ENCODE measurements at regions not wholly inside any gene's neighbourhood (a gene's known extent, or its start where the extent isn't known, plus 50 kb on each side); places are given as distances from the start of the nearest gene placed in this dataset.

DNA sequence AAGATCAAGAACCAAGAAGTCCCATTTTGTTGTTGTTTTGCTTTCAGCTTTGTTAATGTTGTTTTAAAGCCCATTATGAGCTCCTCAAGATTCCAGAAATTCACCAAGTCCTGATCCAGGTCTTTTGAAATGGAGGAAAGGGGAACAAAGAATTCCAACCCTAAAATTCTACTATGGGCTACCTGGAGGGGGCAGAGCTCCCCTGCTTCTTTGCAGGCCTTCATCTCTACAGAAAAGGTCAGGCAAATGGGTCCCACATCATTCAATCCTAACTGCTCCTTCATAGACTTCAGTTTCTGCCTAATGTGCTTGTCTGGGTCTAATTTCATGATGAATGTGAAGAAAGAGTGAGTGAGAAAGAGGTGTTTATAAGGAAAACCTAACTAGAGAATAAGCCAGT is 375.5 kb downstream of the TOX3 start:
- H3K4me3 ChIP-seq (ENCODE audit: low read length) = no peak overlapping the region
- TF ChIP-seq, protein P1, sequence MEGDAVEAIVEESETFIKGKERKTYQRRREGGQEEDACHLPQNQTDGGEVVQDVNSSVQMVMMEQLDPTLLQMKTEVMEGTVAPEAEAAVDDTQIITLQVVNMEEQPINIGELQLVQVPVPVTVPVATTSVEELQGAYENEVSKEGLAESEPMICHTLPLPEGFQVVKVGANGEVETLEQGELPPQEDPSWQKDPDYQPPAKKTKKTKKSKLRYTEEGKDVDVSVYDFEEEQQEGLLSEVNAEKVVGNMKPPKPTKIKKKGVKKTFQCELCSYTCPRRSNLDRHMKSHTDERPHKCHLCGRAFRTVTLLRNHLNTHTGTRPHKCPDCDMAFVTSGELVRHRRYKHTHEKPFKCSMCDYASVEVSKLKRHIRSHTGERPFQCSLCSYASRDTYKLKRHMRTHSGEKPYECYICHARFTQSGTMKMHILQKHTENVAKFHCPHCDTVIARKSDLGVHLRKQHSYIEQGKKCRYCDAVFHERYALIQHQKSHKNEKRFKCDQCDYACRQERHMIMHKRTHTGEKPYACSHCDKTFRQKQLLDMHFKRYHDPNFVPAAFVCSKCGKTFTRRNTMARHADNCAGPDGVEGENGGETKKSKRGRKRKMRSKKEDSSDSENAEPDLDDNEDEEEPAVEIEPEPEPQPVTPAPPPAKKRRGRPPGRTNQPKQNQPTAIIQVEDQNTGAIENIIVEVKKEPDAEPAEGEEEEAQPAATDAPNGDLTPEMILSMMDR (IDR thresholded peaks at IDR 0.05; ENCODE audit: insufficient read depth, low read depth, low read length, missing control alignments) = no peak
- no peak for DNase-seq (ENCODE audit: low read depth)

DNA sequence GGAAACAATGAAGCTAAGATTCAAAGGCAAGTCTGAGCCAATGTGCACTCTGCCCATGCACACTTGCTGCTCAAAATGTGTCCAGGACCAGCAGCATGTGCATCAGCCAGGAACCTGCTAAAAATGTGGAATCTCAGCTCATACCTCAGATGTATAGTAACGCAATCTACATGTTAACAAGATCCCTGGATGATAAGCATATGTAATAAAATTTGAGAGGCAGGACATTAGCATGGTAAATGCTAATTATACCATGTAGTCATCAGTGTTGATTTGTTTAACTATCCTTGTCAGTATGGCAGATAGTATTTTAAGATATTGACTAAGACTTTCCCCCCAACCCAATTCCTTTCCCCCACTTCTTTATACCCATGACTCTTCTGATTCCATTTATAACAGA is 379.6 kb downstream of the TOX3 start:
- no peak for DNase-seq (ENCODE audit: low read depth)
- no peak overlapping the region for H3K4me3 ChIP-seq (ENCODE audit: low read length)
- TF ChIP-seq, protein P1 (IDR thresholded peaks at IDR 0.05; ENCODE audit: insufficient read depth, low read depth, low read length, missing control alignments) = no peak

DNA sequence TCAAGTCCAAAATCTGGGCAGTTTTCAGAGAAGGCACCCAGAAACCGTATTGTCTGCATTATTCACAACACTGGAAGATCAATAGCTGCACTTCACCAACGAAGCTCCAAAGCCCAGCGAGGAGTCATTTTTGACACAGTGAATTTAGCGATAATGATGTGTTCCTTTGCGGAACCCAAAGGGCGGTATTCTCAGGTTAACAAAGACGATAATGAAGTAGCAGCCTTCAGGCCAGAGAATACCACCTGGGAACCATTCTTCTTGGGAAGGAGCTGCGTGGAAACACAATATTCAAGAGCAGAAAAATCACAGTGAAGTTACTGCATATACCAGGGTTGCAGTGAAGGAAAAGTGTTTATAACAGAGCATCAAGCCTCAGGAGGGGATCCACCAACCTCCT is 381.0 kb downstream of the TOX3 start:
- DNase-seq (ENCODE audit: low read depth) = no peak
- TF ChIP-seq, protein P1 (IDR thresholded peaks at IDR 0.05; ENCODE audit: insufficient read depth, low read depth, low read length, missing control alignments) = no peak
- H3K4me3 ChIP-seq (ENCODE audit: low read length) = no peak overlapping the region

DNA sequence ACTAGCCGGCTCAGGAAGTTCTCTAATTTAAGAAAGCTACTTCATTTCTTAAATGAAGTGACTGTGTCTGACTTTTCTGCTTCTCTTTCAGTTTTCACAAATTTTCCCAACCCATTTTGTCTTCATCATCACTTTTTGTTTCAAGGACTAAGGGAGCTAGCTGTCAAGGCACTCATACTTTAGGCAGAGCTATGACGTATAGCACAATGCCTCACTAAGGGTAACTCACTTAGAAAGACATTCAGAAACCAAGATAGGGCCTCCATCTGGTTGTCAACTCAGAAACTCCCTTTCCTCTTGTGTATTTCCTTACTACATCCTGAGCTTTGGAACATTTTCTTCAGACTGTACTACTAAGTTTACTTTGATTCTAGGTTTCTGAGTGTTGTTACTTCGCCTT is 397.9 kb downstream of the TOX3 start:
- no peak for DNase-seq (ENCODE audit: low read depth)
- no peak overlapping the region for H3K4me3 ChIP-seq (ENCODE audit: low read length)
- TF ChIP-seq, protein P1 (IDR thresholded peaks at IDR 0.05; ENCODE audit: insufficient read depth, low read depth, low read length, missing control alignments) = no peak

DNA sequence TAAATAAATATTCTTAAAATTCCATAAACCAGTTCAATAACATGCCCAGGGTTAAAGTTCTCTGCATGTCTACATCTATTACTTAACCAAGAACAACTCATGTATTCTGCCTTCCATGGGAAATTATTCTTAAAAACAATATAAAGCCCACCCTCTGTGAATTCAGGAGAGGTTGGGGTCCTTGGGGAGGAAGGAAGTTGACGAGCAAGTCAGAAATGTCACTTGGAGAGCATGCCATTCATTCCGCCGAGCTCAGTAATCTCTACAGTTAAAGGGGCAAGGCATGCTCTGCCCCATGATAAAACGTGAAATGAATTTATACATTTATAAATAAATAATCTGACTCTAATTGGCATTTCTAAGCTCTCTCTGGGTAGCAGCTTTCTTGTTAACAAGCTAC is 405.1 kb downstream of the TOX3 start:
- DNase-seq (ENCODE audit: low read depth) = no peak
- TF ChIP-seq, protein P1 (IDR thresholded peaks at IDR 0.05; ENCODE audit: insufficient read depth, low read depth, low read length, missing control alignments) = no peak

DNA sequence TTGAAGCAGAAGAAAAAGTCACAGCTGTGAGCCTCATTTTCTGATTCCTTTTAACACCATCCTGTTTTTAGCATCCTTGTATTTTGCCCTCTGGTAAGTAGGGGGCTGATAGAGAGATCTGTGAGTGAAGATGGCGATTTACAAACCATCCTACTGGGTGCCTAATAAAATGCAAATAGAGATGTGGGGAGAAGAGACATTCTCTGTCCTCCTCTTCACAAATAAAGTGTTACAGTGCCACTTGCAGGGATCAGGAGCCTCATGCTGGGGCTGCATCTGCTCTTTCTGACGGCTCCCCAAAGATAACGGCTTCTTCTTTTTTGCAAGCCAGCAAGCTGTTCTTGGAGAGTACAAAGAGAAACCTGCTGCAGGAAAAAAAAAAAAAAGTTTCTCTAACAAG is 418.6 kb downstream of the TOX3 start:
- DNase-seq (ENCODE audit: low read depth) = no peak
- no peak overlapping the region for H3K4me3 ChIP-seq (ENCODE audit: low read length)
- TF ChIP-seq, protein P1 (IDR thresholded peaks at IDR 0.05; ENCODE audit: insufficient read depth, low read depth, low read length, missing control alignments) = no peak

More for the DNA sequence above, 405.1 kb downstream of the TOX3 start:
- H3K4me3 ChIP-seq (ENCODE audit: low read length) = no peak overlapping the region

DNA sequence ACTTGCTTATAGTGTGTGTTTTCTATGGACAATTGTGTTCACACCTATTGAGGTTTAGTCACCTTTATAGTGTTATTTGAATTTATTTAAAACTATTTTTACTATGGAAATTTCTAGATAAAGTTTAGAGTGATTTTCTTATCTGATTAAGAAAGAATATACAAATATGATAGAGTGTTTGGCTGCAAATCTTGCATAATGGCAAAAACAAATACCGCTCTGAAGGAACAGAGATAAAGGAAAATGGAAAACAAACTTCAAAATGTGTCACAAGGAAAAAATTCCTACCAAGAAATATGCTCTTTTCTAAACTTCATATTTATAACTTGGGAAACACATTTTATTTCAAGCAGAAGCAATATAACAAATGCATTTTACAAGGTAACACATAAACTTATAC is 423.1 kb downstream of the TOX3 start:
- DNase-seq (ENCODE audit: low read depth) = no peak
- TF ChIP-seq, protein P1 (IDR thresholded peaks at IDR 0.05; ENCODE audit: insufficient read depth, low read depth, low read length, missing control alignments) = no peak
- no peak overlapping the region for H3K4me3 ChIP-seq (ENCODE audit: low read length)

Measured in epithelial cell of esophagus (primary cell).